ENCODE measurements at regions not wholly inside any gene's neighbourhood (a gene's known extent, or its start where the extent isn't known, plus 50 kb on each side); places are given as distances from the start of the nearest gene placed in this dataset.

DNA sequence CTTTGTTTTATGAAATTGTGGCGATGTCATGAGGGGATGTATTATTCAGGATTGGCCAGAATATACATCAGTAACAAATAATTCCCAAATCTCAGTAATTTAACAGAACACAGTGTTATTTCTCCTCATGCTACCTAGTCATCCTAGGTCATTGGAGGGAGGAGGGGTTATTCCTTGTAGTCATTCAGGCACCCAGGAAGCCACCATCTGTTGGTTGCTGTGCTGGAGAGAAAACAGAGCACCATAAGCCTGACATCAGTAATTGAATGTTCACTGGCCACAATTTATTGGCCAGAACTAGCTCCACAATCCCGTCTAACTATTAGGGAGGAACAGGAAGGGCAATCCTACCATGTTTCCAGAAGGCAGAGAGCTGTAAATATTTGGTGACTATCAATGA is 303.5 kb upstream of the CELF4 start:
- TF ChIP-seq, protein P1, sequence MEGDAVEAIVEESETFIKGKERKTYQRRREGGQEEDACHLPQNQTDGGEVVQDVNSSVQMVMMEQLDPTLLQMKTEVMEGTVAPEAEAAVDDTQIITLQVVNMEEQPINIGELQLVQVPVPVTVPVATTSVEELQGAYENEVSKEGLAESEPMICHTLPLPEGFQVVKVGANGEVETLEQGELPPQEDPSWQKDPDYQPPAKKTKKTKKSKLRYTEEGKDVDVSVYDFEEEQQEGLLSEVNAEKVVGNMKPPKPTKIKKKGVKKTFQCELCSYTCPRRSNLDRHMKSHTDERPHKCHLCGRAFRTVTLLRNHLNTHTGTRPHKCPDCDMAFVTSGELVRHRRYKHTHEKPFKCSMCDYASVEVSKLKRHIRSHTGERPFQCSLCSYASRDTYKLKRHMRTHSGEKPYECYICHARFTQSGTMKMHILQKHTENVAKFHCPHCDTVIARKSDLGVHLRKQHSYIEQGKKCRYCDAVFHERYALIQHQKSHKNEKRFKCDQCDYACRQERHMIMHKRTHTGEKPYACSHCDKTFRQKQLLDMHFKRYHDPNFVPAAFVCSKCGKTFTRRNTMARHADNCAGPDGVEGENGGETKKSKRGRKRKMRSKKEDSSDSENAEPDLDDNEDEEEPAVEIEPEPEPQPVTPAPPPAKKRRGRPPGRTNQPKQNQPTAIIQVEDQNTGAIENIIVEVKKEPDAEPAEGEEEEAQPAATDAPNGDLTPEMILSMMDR (IDR thresholded peaks at IDR 0.05; ENCODE audit: unreplicated experiment) = no peak
- Mint-ChIP-seq H3K4me1 (ENCODE audit: insufficient read depth, unreplicated experiment) (no peaks in the 10 kb centered on the region), H3K36me3 (ENCODE audit: insufficient read depth, unreplicated experiment) (peaks cover 7% of the 10 kb centered on the region), H3K4me3 (ENCODE audit: unreplicated experiment) (no peak overlapping the region), H3K27me3 (ENCODE audit: insufficient read depth, unreplicated experiment) (no peaks in the 10 kb centered on the region), H3K27ac (ENCODE audit: low read depth, unreplicated experiment) (no peak overlapping the region), H3K9me3 (ENCODE audit: unreplicated experiment) (no peaks in the 10 kb centered on the region)
- intact Hi-C loops (cut with micrococcal nuclease) = no loop called here
- DNase-seq (ENCODE audit: unreplicated experiment) = no peak
- CTCF ChIA-PET = interaction anchor here (0.6 to 1.0 kb wide), 3 partner anchors 94 to 836 kb away, joined by 3 read pairs; no protein-coding TSS in a partner anchor
- POLR2A ChIA-PET = no interaction called here
- BruUV-seq (replicated peaks) = no TSS peak

DNA sequence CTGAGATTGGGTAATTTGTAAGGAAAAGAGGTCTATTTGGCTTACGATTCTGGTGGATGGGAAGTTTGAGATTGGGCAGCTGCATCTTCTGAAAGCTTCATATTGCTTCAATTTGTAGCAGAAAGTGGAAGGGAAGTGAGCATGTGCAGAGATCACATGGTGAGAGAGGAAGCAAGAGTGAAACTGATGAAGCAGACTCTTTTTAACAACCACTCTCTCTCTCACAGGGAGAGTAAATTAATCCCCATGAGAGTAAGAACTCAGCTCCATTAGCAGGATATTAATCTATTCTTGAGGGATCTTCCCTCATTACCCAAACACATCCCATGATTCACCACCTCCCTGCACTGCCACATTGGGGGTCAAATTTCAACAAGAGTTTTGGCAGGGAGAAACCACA is 298.5 kb upstream of the CELF4 start:
- POLR2A ChIA-PET = no interaction called here
- H3K9me3 Mint-ChIP-seq (ENCODE audit: unreplicated experiment) = no peaks in the 10 kb centered on the region
- H3K27ac Mint-ChIP-seq (ENCODE audit: low read depth, unreplicated experiment) = no peak overlapping the region
- TF ChIP-seq, protein P1 (IDR thresholded peaks at IDR 0.05; ENCODE audit: unreplicated experiment) = no peak
- peaks cover 2% of the 10 kb centered on the region for H3K27me3 Mint-ChIP-seq (ENCODE audit: insufficient read depth, unreplicated experiment)
- DNase-seq (ENCODE audit: unreplicated experiment) = no peak
- H3K36me3 Mint-ChIP-seq (ENCODE audit: insufficient read depth, unreplicated experiment) = no peaks in the 10 kb centered on the region
- CTCF ChIA-PET = no interaction called here
- no TSS peak for BruUV-seq (replicated peaks)
- intact Hi-C loops (cut with micrococcal nuclease) = no loop called here
- no peaks in the 10 kb centered on the region for H3K4me1 Mint-ChIP-seq (ENCODE audit: insufficient read depth, unreplicated experiment)
- no peak overlapping the region for H3K4me3 Mint-ChIP-seq (ENCODE audit: unreplicated experiment)

DNA sequence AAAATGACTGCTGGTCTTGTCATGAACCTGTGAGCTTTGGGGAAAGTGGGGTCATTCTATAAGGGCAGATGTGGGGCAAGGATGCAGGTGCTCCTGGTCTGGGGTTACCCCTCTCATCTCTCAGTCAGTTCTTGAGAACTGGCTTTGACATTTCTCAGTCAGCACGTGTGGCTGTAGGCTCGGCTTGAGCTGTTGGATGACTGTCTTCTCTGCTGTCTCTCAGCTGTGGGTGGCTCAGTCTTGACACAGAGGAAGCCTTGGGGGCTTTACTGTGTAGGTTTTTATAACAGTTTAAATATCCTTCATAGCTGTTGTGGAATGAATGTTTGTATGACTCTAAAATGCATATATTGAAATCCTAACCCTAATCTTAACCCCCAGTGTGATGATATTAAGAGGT is 296.4 kb upstream of the CELF4 start:
- no TSS peak for BruUV-seq (replicated peaks)
- Mint-ChIP-seq H3K27me3 (ENCODE audit: insufficient read depth, unreplicated experiment) (peaks cover 17% of the 10 kb centered on the region), H3K9me3 (ENCODE audit: unreplicated experiment) (peaks cover 14% of the 10 kb centered on the region), H3K36me3 (ENCODE audit: insufficient read depth, unreplicated experiment) (no peaks in the 10 kb centered on the region), H3K4me3 (ENCODE audit: unreplicated experiment) (no peak overlapping the region), H3K27ac (ENCODE audit: low read depth, unreplicated experiment) (no peak overlapping the region), H3K4me1 (ENCODE audit: insufficient read depth, unreplicated experiment) (no peaks in the 10 kb centered on the region)
- CTCF ChIA-PET = no interaction called here
- no peak for DNase-seq (ENCODE audit: unreplicated experiment)
- TF ChIP-seq, protein P1 (IDR thresholded peaks at IDR 0.05; ENCODE audit: unreplicated experiment) = no peak
- intact Hi-C loops (cut with micrococcal nuclease) = no loop called here
- POLR2A ChIA-PET = no interaction called here

DNA sequence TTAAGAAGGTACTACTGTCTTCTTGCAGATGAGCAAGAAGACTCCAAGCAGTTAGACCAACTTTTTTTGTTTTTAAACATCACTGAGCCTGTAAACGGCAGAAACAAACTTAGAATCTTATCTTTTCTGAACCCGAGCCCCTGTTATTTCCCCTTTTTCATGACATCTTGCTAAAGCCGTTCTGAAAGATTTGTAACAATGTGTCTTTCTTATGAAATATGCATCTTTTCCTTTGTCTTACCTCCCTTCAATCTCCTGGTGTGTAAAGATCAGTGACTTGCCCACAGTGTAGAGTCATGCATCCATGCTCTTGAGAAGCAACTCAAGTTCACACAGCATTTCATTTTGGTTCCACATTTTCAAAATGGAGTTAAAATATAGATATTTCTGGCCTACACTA is 288.8 kb upstream of the CELF4 start:
- intact Hi-C loops (cut with micrococcal nuclease) = no loop called here
- no peak for DNase-seq (ENCODE audit: unreplicated experiment)
- Mint-ChIP-seq H3K4me3 (ENCODE audit: unreplicated experiment) (no peak overlapping the region), H3K27me3 (ENCODE audit: insufficient read depth, unreplicated experiment) (peaks cover 17% of the 10 kb centered on the region), H3K27ac (ENCODE audit: low read depth, unreplicated experiment) (no peak overlapping the region), H3K9me3 (ENCODE audit: unreplicated experiment) (peaks cover 14% of the 10 kb centered on the region), H3K4me1 (ENCODE audit: insufficient read depth, unreplicated experiment) (peaks cover 7% of the 10 kb centered on the region), H3K36me3 (ENCODE audit: insufficient read depth, unreplicated experiment) (no peaks in the 10 kb centered on the region)
- CTCF ChIA-PET = no interaction called here
- TF ChIP-seq, protein P1 (IDR thresholded peaks at IDR 0.05; ENCODE audit: unreplicated experiment) = no peak
- POLR2A ChIA-PET = no interaction called here
- no TSS peak for BruUV-seq (replicated peaks)

Data from MCF 10A (cell line).